IPS DF 4.7 (cell line): ENCODE measurements at regions not wholly inside any gene's neighbourhood (a gene's known extent, or its start where the extent isn't known, plus 50 kb on each side); places are given as distances from the start of the nearest gene placed in this dataset.
"Not testable (repeated sequence)": the region's sequence is repeated elsewhere in the genome, so short reads cannot be mapped to it uniquely, and the experiment has no call there.

Source experiments
- DNase-seq: peaks from one replicate; pipeline ENCODE4 v3.0.0-alpha.2; 2013; ENCODE audit warnings: low spot score; ENCODE audit errors: extremely low read depth

DNA sequence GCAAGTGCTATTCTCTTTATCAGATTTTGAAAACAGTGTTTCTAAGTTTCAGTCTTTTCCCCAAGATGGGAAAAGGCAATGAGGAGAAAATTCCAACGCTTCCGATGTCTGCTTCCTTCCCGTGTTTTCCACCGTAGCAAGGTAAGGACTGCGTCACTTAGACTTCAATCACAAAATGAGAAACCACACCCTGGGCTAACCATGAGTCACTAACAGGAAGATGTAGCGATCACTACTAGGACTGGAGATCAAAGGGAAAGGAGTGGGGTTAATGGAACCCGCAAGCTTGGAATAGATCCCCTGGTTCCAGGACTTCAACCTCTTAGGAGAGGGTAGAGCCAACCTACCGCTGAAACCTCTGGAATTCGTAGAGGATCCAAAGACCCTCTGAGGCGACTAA lies 250.7 kb upstream of the ZFP42 start:
- no peak for DNase-seq

DNA sequence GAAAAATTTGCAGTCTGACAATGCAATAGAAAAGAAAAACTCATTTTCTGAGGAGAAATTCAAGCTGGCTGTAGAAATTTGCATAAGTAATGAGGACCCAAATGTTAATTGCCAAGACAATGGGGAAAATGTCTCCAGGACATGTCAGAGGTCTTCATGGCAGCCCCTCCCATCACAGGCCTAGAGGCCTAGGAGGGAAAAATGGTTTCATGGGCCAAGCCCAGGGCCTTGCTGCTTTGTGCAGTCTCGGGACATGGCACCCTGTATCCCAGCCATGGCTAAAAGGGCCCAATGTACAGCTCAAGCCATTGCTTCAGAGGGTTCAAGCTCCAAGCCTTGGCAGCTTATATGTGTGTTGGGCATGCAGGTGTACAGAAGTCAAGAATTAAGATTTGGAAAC lies 244.9 kb upstream of the ZFP42 start:
- DNase-seq = not testable (repeated sequence)

DNA sequence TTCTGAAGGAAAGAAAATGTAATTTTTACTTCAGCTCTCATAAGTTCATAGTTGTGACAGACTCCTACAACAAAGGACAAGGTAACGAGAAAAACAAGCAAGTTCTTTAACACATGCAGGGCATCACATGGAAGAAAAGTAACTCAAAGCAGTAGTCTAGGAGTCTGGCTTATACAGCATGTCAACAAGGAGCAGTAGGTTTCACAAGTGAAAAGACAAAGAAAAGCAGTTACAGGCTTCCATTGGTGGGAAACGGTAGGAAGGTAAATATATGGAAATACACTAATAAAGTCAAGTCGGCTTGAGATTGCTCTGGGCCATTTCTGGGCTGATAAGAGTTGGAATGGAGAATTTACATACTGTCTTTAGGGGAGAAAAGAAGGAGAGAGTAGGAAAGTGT lies 228.4 kb upstream of the ZFP42 start:
- DNase-seq = no peak

DNA sequence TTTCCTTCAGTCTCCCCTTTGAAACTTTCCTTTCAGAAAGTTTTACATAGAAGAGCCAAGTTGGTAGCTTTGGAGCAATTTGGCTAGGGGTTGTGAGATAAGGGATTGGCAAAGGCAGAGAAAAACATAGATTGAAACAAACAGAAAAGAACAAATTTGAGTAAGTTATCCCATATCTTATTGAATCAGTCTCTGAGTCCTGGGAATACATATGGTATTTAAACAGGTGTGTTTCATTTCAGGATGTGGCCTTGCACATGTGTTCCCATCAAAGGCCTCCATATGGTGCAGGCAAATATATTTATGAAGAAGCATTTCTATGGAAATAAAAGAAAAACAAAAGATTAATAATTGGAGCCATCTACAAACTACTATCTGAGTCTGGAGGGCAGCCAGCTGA lies 227.9 kb upstream of the ZFP42 start:
- no peak for DNase-seq

DNA sequence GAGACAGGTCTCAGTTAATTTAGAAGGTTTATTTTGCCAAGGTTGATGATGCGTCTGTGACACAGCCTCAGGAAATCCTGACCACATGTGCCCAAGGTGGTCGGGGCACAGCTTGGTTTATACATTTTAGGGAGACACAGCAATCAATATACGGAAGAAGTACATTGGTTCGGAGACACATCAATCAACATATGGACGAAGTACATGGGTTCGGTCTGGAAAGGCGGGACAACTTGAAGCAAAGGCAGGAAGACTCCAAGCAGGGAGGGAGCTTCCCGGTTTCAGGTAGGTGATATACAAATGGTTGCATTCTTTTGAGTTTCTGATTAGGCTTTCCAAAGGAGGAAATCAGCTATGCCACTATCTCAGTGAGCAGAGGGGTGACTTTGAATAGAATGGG lies 225.2 kb upstream of the ZFP42 start:
- peak; percentile 22 for DNase-seq

DNA sequence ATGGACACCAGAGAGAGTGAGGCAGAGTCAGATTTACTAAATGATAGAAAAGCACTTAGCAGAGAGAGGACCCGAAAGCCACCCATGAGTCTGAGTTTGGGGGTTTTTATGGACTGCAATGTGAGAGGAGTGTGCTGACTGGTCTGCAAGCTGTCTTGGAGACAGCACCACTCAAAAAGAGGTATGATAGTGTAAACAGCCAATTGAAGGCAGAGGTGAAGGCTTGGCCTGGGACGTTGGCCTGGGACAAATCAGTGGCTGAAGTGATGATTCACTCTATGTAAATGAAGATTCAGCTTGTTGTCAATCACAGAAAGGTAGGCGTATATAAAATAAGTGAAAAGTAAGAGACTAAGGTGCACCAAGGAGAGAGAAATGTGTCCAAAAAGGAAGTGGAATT lies 217.6 kb upstream of the ZFP42 start:
- DNase-seq = no peak

DNA sequence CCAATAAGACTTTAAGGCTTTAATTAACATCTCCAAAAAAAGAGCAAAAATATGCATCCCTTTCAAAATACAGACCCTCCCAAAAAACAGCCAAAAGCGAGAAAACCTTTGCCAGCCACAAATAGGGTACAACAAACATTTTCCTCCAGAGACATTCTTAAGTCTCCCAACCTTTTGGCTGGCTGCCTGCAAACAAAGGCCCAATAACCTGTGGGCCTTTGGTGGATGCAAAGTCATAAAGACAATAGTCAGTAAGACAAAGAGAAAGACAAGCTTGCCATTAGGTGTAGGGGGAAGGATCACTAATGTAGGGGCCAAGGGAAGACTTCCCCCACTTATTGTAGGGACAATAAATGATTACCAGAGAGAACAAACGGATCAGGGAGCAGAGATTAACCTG lies 215.5 kb upstream of the ZFP42 start:
- DNase-seq = no peak

DNA sequence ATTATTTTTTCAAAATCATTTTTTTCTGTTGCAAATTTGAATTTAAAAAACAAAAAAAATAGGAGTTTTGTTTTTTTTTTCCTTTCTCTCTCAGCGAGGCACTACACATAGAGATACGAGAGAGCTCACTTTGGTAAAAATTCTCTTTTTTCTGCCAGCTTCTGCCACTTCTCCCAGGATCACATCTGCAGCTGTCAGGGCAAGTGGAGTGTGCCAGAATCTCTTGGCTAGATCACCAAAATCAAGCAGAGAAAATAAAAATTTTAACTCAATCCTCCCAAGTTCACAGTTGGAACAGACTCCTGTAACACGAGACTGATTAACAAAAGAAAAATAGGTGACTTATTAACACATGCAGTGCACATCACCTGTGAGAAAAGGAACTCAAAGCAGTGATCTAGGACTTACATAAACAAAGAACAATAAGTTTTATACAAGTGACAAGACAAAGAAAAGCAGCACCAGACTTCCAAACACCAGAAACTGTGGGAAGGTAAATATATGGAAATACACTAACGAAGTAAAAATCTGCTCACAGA lies 213.2 kb upstream of the ZFP42 start:
- DNase-seq = no peak

DNA sequence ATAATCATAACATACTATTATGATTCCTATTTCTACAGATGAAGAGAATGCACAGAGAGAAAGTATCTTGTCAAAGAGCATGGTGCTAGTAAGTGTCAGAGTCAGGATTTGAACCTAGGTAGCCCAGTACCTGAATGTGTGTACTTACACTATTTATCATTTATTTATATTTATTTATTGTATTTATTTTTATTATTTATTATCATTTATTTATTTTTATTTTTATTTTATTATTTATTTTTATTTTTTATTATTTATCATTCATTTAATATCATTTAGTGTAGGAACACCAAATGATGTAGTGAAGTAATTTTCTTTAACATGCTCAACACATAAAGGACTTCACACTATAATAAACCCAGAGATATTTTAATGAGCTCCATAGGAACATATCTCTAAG lies 209.4 kb upstream of the ZFP42 start:
- no peak for DNase-seq

DNA sequence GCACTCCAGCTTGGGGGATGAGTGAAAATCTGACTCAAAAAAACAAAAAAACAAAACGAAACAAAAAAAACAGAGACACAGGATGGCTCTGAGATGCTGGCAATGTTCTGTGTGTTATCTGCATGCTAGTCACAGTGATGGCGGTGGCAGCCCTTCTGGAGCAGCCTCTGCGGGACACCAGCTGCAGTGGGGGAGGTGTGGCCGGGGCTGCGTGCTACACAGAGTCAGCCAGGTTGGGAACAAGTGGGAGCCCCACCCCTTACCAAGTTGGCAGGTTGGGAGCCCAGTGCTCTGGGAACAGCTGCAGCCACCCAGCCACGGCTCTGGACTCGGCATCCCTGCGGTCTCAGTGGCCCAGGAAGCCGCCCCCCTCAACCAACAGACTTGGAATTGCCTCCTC lies 206.5 kb upstream of the ZFP42 start:
- no peak for DNase-seq

DNA sequence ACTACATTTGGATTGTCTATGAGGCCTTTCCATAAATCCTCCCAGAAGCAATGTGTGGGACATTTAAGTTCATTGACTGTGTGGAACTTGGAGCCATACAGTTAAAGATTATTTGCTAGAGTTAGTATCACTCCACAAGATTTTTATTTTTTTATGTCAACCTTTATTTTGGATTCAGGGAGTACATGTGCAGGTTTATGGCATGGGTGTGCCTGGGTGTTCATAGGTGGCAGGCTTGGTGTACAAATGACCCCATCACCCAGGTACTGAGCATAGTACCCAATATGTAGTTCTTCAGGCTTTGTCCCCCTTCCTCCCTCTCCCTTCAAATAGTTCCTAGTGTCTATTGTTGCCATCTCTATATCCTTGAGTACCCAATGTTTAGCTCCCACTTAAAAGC lies 199.8 kb upstream of the ZFP42 start:
- no peak for DNase-seq

DNA sequence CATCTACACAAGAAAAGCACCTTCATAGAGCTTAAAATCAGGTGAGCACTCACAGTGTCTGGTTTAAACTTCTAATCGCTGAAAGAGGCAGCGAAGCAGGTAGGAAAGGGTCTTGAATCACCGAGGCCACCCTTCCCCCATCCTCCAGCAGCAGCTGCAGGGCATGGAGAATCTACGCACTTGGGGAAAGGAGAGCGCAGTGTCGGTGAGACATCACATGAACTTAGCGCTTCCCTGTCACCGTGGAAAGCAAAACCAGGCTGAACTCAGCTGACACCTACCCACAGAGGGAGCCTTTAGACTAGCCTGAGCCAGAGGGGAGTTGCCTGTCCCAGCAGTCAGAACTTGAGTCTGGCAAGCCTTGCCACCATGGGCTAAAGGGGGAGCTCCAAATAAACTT lies 197.2 kb upstream of the ZFP42 start:
- peak; percentile 25 for DNase-seq

DNA sequence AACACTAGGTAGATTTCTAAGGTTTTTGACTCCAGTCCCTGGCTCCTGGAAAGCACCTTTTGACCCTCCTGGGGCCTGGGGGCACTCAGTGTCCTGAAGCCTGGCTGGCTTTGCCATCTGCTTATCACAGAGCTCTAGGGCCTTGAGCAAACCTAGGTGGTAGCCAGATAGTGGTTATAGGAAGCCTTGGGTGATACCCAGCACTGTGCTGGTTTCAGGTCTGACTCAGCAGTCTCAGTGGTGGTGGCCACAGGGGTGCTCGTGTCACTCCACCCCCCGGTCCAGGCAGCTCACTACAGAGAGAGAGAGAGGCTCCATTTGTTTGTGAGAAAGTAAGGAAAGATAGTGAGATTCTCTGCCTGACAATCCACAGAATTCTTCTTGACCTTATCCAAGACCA lies 195.8 kb upstream of the ZFP42 start:
- DNase-seq = no peak

DNA sequence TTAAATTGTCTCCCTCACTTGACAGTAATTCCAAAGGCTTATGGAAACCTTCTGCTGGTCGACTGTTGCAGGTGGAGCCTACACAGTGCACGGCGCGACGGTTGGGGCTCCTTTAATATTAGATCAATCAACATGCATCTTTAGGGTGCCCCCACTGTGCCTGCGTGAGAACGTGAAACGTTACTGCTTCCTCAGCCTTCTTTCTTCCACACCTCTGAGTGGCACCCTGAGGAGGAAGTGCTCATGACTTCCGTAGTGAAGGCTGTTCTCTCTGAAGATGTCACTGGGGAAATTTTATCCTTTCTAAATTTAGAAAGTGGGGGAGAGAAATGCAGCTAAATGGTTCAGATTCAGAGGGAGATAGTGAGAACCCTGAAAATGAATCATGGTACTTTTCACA lies 184.0 kb upstream of the ZFP42 start:
- DNase-seq = no peak

DNA sequence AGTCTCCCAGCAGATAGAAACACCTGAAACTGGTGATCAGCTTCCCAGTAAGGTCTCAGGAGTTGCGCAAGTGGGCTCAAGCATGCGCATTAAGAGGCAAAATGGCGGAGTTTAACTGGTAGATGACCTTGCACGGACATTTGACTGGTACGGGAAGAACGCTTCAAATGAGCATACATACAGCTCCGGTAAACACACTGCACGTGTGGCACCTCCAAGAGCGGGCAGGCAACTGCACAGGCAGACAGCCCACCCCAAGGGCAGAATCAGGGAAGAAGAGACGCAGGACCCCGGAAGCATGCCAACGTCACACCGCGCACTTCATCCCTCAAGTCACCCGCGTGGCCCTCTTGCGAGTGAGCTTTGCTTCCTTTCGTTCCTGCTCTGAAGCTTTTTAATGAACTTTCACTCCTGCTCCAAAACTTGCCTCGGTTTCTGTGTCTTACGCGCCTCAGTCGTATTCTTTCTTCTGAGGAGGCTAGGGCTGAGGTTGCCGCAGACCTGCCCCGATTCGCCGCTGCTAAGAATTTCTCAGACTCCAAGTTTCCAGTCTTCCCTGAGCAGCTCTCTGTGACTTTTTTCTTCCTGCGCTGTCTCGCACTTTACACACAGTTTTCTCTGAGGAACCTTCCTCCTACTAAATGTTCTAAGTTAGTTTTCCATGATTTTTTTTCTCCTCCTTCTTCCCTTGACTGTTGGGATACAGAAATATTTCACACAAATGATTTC lies 180.7 kb upstream of the ZFP42 start:
- DNase-seq = no peak

DNA sequence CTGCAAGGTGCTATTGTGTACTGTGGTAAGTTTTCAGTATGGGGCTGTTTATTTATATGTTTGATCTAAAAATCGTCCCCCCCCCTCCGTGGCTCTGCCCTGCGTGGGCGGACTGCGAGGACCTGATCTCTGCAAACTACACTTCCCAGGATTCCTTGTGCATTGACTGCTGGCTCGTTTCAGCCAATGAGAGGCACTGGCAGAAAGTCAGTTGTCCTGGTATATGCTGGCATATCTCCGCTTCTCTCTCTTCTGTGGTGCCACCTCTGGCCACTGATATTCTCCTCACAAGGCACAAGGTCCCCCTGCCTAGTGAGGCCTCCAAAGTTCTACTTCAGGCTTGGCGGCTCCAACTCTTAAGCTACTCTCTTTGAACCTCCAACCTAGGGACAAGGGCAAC lies 168.8 kb upstream of the ZFP42 start:
- no peak for DNase-seq

DNA sequence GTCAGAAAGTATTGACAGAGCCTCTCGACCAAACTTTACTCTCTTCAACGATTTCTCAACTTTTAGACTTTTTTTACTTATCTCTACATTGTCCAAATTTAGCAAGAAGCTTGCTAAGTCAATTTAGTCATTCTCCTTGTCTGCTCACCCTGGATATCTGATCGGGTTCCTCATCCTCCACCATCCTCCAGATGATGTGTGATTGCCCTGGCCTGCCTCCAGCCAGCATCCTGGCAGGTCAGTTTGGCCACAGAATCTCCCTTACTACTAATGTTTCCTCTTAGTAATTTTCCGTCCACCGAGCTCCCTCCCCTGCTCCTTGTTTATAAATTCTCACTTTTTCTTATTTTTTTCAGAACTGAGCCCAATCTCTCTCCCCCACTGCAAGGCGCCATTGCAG lies 167.9 kb upstream of the ZFP42 start:
- DNase-seq = no peak

DNA sequence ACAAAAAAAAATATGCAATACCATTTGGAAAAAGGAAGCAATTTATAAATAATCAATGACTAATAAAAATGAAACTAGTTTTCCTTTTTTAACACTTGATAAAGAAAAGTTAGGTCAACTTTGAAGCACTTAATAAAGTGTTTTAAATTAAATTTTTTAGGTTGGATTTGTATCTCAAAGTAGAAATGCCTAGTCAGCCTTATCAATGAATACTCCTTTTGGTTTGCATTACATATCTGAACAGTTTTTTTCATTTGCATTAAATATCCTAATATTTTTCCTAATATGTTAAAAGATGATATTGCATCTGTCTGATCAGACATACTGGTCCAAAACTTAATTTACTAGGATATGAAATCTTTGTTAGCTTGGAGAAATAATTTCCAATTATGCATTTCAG lies 155.8 kb upstream of the ZFP42 start:
- DNase-seq = no peak

DNA sequence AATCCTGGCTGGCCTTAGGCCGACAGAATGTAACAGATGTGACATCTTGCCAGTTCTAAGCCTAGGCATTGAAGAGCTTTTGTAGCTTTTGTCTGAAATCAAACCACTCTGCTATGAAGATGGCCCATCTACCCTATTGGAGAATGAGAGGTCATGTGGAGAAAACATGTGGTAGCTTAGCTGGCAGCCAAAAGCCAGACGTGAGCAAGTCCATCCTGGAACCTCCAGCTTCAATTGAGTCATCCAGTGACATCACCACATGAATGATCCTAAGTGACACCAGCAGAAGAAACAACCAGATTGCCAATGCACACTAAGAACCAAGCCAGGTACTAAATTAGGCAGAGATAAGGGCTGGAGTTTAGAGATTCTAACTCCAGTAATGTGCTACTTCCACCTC lies 154.8 kb upstream of the ZFP42 start:
- DNase-seq = no peak

DNA sequence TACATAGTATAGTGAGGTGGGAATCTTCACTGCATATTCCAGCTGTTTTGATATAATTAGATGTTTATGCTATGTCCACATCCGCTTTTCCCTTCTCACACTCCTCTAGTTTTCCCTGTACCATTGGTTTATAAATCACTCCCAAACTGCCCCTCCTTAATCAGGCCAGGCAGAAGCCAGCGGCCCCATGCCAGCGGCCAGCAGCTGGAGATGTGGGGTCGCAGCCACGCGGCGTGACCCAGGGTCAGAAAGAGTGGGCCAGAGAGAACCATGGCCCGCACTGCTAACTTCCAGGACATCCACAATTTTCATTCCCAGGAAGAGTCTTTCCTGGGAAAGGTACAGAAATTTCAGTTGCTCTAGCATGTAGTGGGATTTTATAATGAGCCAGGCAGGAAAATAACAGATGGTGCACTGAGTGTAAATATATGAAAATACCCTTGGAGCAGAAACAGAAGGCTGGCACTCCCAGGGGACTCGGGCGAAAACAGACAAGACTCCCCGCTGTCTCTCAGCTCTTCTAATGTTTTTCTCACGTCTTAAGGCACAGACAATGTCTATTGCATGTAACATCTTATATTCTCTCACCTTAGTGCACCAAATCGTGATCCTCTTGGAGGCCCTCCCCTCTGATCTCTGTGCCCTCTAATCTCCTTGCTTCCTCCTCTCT lies 145.9 kb upstream of the ZFP42 start:
- no peak for DNase-seq

DNA sequence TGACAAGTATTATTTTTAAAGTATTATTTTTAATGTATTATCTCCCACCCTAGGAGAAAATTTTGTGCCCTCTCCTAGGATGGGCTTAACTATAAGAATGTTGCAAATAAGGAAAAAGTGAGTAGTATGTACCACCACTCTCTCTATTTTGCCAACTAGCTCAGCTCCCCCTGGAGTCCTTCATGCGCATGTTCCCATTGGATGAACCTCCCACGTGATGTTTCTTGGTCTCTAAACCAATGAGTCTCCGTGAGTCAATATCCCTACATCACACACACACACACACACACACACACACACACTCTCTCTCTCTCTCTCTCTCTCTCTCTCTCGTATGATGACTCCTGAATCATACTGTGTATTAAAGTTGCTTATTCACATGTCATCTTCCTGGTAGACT lies 129.7 kb upstream of the ZFP42 start:
- DNase-seq = no peak

DNA sequence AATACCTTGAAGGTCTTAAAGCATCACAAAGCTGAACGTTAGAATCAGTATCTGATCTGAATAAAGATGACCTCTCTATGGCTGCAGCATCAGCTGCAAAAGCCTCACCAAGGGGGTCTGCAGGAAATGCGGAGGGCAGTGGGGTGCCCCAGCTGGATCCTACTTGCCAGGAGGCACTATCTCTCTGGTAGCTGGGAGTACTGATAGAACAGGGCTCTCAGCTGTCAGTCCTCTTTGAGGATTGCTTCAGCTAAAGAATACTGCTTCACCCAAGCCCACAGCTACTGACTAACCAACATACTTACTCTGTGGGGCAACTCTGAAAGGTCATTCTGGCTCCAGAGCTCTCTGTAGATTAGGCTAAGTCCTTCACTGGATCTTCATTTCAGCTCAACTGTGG lies 112.5 kb upstream of the ZFP42 start:
- no peak for DNase-seq

DNA sequence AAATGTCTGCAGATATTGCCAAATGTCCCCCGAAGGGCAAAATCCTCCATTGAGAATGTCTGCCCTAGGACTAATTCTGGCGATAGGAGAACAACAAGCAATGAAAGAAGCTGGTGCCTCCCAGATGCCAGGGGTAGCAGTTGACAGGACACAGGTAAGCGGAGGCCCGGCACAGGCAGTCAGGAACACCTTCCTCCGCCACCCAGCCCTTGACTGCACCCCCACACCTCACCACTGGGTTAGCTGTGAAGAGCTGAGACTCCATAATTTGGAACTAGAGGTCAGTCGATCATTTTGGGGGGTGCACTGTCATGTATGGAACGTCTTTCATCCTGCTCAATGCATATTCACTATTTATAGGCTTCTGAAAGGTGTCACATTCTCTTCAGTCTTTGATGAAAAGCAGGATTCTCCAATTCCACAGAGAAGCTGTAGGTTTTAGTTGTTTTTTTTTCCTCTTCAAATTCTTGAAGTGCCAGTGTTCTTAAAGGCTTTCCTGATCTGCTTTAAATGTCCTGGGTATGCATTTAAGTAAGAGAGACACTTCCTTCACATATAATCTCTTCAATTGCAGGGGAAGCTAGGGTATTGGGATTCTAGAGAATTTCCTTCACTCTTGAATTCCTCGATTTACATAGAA lies 111.6 kb upstream of the ZFP42 start:
- DNase-seq = no peak
